Astrocyte of the cerebellum (primary cell): ENCODE measurements at regions not wholly inside any gene's neighbourhood (a gene's known extent, or its start where the extent isn't known, plus 50 kb on each side); places are given as distances from the start of the nearest gene placed in this dataset.

Experiments used
- DNase-seq: peaks from one replicate; pipeline ENCODE4 v3.0.0-alpha.2; 2011; ENCODE audit warnings: low read depth
- H3K4me3 ChIP-seq: 2 replicates; pipeline ENCODE4 v1.5.1; 2011; ENCODE audit warnings: mild to moderate bottlenecking, low read depth, low read length, moderate library complexity
- CTCF ChIP-seq: IDR thresholded peaks from 2 replicates; pipeline ENCODE4 v1.5.1; 2012; ENCODE audit warnings: low read length, low read depth, moderate library complexity, mild to moderate bottlenecking; ENCODE audit errors: missing control alignments
- in situ Hi-C: cut with HindIII; loops from 2 replicates; pipeline ENCODE4 v1.10.0; 2017; ENCODE audit warnings: low sequenced_read_pairs

DNA sequence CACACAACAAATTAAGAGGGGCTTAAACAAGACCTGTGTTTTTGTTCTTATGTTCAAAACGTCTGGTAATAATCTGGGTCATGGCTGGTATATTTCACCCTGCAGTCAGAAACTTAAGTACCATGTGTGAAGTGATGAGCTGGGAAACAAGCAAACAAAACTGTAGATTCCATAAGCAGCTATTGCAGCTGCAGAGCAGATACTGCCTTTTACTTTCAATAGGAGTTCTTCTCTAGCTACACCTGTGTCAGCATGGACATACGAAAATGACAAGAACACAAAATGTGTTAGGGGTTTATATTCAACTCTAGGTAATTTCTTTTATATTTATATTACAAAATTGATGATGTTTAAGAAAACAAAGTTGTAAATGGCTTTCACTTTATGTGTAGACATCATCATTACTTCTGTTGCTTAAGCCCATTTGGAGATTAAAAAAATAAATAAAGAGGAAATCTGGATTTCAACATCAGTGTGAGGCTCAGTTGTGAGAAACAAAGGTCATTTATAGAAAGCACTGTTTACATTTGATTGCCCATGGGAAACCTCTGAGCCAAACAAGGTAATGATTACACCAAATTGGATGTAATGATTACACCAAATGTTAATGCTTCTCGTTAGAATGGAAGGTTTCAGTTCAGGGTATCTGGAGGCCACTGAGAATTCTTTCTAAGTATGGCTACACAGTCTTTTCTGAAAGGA, 451.0 kb upstream of the SLC10A2 start:
- TF ChIP-seq CTCF: no peak
- H3K4me3 ChIP-seq: no peak overlapping the region
- no peak for DNase-seq
- in situ Hi-C loops: no loop called here

DNA sequence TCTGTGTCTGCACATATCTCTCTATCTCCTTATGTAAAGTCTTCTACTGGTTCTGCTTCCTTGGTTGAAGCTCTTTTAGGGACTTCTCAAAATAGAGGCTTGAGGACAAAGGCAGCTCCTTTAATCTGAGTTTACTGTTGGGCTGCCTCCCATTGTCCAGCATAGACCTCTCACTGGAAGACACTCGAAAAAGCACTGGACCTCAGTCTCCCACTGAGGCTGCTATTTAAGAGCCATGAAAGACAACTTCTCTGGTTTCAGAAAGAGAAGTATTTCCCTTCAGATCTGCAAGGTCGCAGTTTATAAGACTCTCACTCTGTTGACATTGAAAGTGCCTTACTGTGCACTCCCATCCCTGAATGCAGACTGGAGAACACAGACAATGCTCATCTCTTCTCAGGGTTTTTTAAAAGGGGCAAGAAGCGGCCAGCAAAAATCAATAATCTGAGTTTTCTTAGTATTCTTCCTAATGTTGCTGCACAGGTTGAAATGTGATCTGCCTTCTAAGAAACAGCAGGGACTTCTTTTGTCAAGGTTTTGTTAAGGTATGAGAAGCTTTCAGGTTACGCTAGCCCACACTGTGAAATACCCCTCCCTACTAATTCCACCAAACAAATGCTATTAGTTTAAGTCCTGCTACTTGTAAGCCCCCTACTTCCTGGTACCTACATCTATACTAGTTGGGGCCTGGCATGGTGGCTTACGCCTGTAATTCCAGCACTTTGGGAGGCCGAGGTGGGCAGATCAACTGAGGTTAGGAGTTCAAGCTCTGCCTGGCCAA, 450.0 kb upstream of the SLC10A2 start:
- DNase-seq: no peak
- in situ Hi-C loops: no loop called here

GRCh38 chr13:103515410-103515809, 449.2 kb upstream of the SLC10A2 start:
- TF ChIP-seq CTCF: no peak
- H3K4me3 ChIP-seq: no peak overlapping the region
- DNase-seq: no peak
- in situ Hi-C loops: no loop called here

More for the DNA sequence above, 450.0 kb upstream of the SLC10A2 start:
- no peak for TF ChIP-seq CTCF
- no peak overlapping the region for H3K4me3 ChIP-seq

- no peak overlapping the region for H3K4me3 ChIP-seq
- no peak for TF ChIP-seq CTCF
- no peak for DNase-seq
- in situ Hi-C loops: no loop called here
Measured at GRCh38 chr13:103514619-103515018, 448.4 kb upstream of the SLC10A2 start.

DNA sequence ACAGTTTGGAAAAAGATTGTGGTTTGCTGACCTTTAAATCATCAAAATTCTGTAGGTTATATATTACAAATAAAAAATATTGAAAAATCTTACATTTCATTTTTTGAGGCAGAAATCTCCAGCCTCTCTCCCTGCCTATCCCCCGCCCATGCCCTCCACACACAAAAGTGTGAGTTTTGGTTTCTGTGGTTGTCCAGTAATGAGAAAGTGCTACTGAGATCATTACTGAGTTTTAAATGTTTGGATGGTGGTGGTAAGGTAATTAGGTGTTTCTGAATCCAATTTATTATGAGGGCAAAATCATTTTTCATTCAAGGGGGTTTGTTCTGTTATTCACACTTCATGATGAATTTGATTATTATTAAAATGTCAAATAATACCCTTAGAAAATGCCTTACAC, 448.0 kb upstream of the SLC10A2 start:
- H3K4me3 ChIP-seq: no peak overlapping the region
- in situ Hi-C loops: no loop called here
- TF ChIP-seq CTCF: no peak
- no peak for DNase-seq

- in situ Hi-C loops: no loop called here
- H3K4me3 ChIP-seq: no peak overlapping the region
- TF ChIP-seq CTCF: no peak
- no peak for DNase-seq
Measured at GRCh38 chr13:103510007-103510535, 443.9 kb upstream of the SLC10A2 start.
